ENCODE measurements at regions not wholly inside any gene's neighbourhood (a gene's known extent, or its start where the extent isn't known, plus 50 kb on each side); places are given as distances from the start of the nearest gene placed in this dataset.

- TF ChIP-seq POLR2A (IDR thresholded peaks at IDR 0.05; ENCODE audit: low read depth, low read length) (no peak), POLR2AphosphoS5 (IDR thresholded peaks at IDR 0.05; ENCODE audit: low read depth, low read length) (no peak), TAF1 (IDR thresholded peaks at IDR 0.05; ENCODE audit: borderline replicate concordance, low read depth, low read length) (no peak)
- no peak for DNase-seq (ENCODE audit: insufficient read length)
Observed at GRCh38 chr10:63767138-63767801, 246.1 kb downstream of the REEP3 start.

GRCh38 chr10:63769367-63769766 is 248.2 kb downstream of the REEP3 start:
- no peak for TF ChIP-seq TAF1 (IDR thresholded peaks at IDR 0.05; ENCODE audit: borderline replicate concordance, low read depth, low read length)
- TF ChIP-seq POLR2A (IDR thresholded peaks at IDR 0.05; ENCODE audit: low read depth, low read length), result no peak
- no peak for TF ChIP-seq POLR2AphosphoS5 (IDR thresholded peaks at IDR 0.05; ENCODE audit: low read depth, low read length)
- FAIRE-seq (no peak), DNase-seq (ENCODE audit: insufficient read length) (no peak)

More at GRCh38 chr10:63767138-63767801, 246.1 kb downstream of the REEP3 start:
- no peak for FAIRE-seq

GRCh38 chr10:63770523-63770922 is 249.3 kb downstream of the REEP3 start:
- no peak for TF ChIP-seq POLR2AphosphoS5 (IDR thresholded peaks at IDR 0.05; ENCODE audit: low read depth, low read length)
- no peak for TF ChIP-seq TAF1 (IDR thresholded peaks at IDR 0.05; ENCODE audit: borderline replicate concordance, low read depth, low read length)
- no peak for TF ChIP-seq POLR2A (IDR thresholded peaks at IDR 0.05; ENCODE audit: low read depth, low read length)
- DNase-seq (ENCODE audit: insufficient read length) (no peak), FAIRE-seq (no peak)

GRCh38 chr10:63772491-63772890 is 251.3 kb downstream of the REEP3 start:
- TF ChIP-seq POLR2A (IDR thresholded peaks at IDR 0.05; ENCODE audit: low read depth, low read length) (no peak), POLR2AphosphoS5 (IDR thresholded peaks at IDR 0.05; ENCODE audit: low read depth, low read length) (no peak), TAF1 (IDR thresholded peaks at IDR 0.05; ENCODE audit: borderline replicate concordance, low read depth, low read length) (no peak)
- FAIRE-seq (no peak), DNase-seq (ENCODE audit: insufficient read length) (no peak)

GRCh38 chr10:63773106-63773505 is 251.9 kb downstream of the REEP3 start:
- FAIRE-seq (no peak), DNase-seq (ENCODE audit: insufficient read length) (no peak)
- TF ChIP-seq TAF1 (IDR thresholded peaks at IDR 0.05; ENCODE audit: borderline replicate concordance, low read depth, low read length), result no peak
- TF ChIP-seq POLR2AphosphoS5 (IDR thresholded peaks at IDR 0.05; ENCODE audit: low read depth, low read length), result no peak
- no peak for TF ChIP-seq POLR2A (IDR thresholded peaks at IDR 0.05; ENCODE audit: low read depth, low read length)

GRCh38 chr10:63773962-63774361 is 252.8 kb downstream of the REEP3 start:
- TF ChIP-seq POLR2A (IDR thresholded peaks at IDR 0.05; ENCODE audit: low read depth, low read length) (no peak), TAF1 (IDR thresholded peaks at IDR 0.05; ENCODE audit: borderline replicate concordance, low read depth, low read length) (no peak), POLR2AphosphoS5 (IDR thresholded peaks at IDR 0.05; ENCODE audit: low read depth, low read length) (no peak)
- FAIRE-seq (no peak), DNase-seq (ENCODE audit: insufficient read length) (no peak)

- DNase-seq (ENCODE audit: insufficient read length), result no peak
- no peak for FAIRE-seq
Observed at GRCh38 chr10:63780101-63780500, 258.9 kb downstream of the REEP3 start.

GRCh38 chr10:63781226-63781625 is 260.0 kb downstream of the REEP3 start:
- DNase-seq (ENCODE audit: insufficient read length) (no peak), FAIRE-seq (no peak)
- TF ChIP-seq POLR2A (IDR thresholded peaks at IDR 0.05; ENCODE audit: low read depth, low read length), result no peak
- TF ChIP-seq TAF1 (IDR thresholded peaks at IDR 0.05; ENCODE audit: borderline replicate concordance, low read depth, low read length), result no peak
- no peak for TF ChIP-seq POLR2AphosphoS5 (IDR thresholded peaks at IDR 0.05; ENCODE audit: low read depth, low read length)

More at GRCh38 chr10:63780101-63780500, 258.9 kb downstream of the REEP3 start:
- TF ChIP-seq POLR2AphosphoS5 (IDR thresholded peaks at IDR 0.05; ENCODE audit: low read depth, low read length) (no peak), TAF1 (IDR thresholded peaks at IDR 0.05; ENCODE audit: borderline replicate concordance, low read depth, low read length) (no peak)

GRCh38 chr10:63783882-63784281 is 262.7 kb downstream of the REEP3 start:
- no peak for FAIRE-seq

GRCh38 chr10:63788152-63788821 is 267.1 kb downstream of the REEP3 start:
- DNase-seq (ENCODE audit: insufficient read length), result no peak
- no peak for TF ChIP-seq POLR2AphosphoS5 (IDR thresholded peaks at IDR 0.05; ENCODE audit: low read depth, low read length)
- no peak for TF ChIP-seq POLR2A (IDR thresholded peaks at IDR 0.05; ENCODE audit: low read depth, low read length)
- no peak for TF ChIP-seq TAF1 (IDR thresholded peaks at IDR 0.05; ENCODE audit: borderline replicate concordance, low read depth, low read length)
- FAIRE-seq, result no peak

More at GRCh38 chr10:63783882-63784281, 262.7 kb downstream of the REEP3 start:
- no peak for TF ChIP-seq TAF1 (IDR thresholded peaks at IDR 0.05; ENCODE audit: borderline replicate concordance, low read depth, low read length)
- TF ChIP-seq POLR2AphosphoS5 (IDR thresholded peaks at IDR 0.05; ENCODE audit: low read depth, low read length), result no peak
- no peak for DNase-seq (ENCODE audit: insufficient read length)

GRCh38 chr10:63795094-63795860 is 274.1 kb downstream of the REEP3 start:
- TF ChIP-seq TAF1 (IDR thresholded peaks at IDR 0.05; ENCODE audit: borderline replicate concordance, low read depth, low read length), result no peak
- no peak for TF ChIP-seq POLR2AphosphoS5 (IDR thresholded peaks at IDR 0.05; ENCODE audit: low read depth, low read length)
- no peak for TF ChIP-seq POLR2A (IDR thresholded peaks at IDR 0.05; ENCODE audit: low read depth, low read length)
- FAIRE-seq (no peak), DNase-seq (ENCODE audit: insufficient read length) (no peak)

Measured in GM12892 (cell line).